ENCODE measurements at regions not wholly inside any gene's neighbourhood (a gene's known extent, or its start where the extent isn't known, plus 50 kb on each side); places are given as distances from the start of the nearest gene placed in this dataset.

GRCh38 chr6:131400054-131400778, 172.8 kb upstream of the ARG1 start:
- TF ChIP-seq, protein P1, sequence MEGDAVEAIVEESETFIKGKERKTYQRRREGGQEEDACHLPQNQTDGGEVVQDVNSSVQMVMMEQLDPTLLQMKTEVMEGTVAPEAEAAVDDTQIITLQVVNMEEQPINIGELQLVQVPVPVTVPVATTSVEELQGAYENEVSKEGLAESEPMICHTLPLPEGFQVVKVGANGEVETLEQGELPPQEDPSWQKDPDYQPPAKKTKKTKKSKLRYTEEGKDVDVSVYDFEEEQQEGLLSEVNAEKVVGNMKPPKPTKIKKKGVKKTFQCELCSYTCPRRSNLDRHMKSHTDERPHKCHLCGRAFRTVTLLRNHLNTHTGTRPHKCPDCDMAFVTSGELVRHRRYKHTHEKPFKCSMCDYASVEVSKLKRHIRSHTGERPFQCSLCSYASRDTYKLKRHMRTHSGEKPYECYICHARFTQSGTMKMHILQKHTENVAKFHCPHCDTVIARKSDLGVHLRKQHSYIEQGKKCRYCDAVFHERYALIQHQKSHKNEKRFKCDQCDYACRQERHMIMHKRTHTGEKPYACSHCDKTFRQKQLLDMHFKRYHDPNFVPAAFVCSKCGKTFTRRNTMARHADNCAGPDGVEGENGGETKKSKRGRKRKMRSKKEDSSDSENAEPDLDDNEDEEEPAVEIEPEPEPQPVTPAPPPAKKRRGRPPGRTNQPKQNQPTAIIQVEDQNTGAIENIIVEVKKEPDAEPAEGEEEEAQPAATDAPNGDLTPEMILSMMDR (IDR thresholded peaks at IDR 0.05; ENCODE audit: low read depth, low read length), result no peak
- TF ChIP-seq POLR2A (IDR thresholded peaks at IDR 0.05; ENCODE audit: extremely low read depth, insufficient read length), result no peak
- TF ChIP-seq MAX (IDR thresholded peaks at IDR 0.05; ENCODE audit: low read depth, low read length), result no peak
- TF ChIP-seq MYC (IDR thresholded peaks at IDR 0.05; ENCODE audit: low read depth, low read length), result no peak

Measured in NB4 (cell line).